SU-DHL-6 (cell line): ENCODE measurements at regions not wholly inside any gene's neighbourhood (a gene's known extent, or its start where the extent isn't known, plus 50 kb on each side); places are given as distances from the start of the nearest gene placed in this dataset.

ENCODE experiments used
- H2AFZ ChIP-seq: fragments of 200-600 bp; sonication (generic); 2 replicates; pipeline ENCODE4 v1.6.1; 2014; ENCODE audit warnings: low read depth, mild to moderate bottlenecking, moderate library complexity, mixed read lengths, antibody characterized with exemption, low read length; ENCODE audit not compliant: severe bottlenecking
- H3F3A ChIP-seq: fragments of 200-600 bp; shearing (Covaris generic); 2 replicates; pipeline ENCODE4 v1.6.0; 2016; ENCODE audit warnings: antibody characterized with exemption, mild to moderate bottlenecking; ENCODE audit not compliant: insufficient read depth
- H3K27ac ChIP-seq: fragments of 200-600 bp; sonication (generic); 2 replicates; pipeline ENCODE4 v1.5.1; 2016; ENCODE audit warnings: low read depth, mild to moderate bottlenecking, low read length, moderate library complexity, mixed read lengths
- H3K27me3 ChIP-seq: fragments of 200-600 bp; sonication (generic), shearing (Covaris generic); 2 replicates; pipeline ENCODE4 v1.6.0; 2014; ENCODE audit warnings: mild to moderate bottlenecking, low read length
- H3K36me3 ChIP-seq: fragments of 200-600 bp; sonication (generic); 2 replicates; pipeline ENCODE4 v1.6.1; 2014; ENCODE audit warnings: mild to moderate bottlenecking, low read length, mixed read lengths
- H3K4me2 ChIP-seq: fragments of 300-600, 200-600 bp; shearing (Covaris generic), sonication (generic); 2 replicates; pipeline ENCODE4 v1.6.0; 2014; ENCODE audit warnings: low read length, low read depth, mild to moderate bottlenecking; ENCODE audit not compliant: poor library complexity, severe bottlenecking
- H3K4me3 ChIP-seq: fragments of 200-600 bp; sonication (generic); 2 replicates; pipeline ENCODE4 v1.5.1; 2014; ENCODE audit warnings: antibody characterized with exemption, low read length, mild to moderate bottlenecking, mixed read lengths; ENCODE audit not compliant: insufficient read depth, poor library complexity, severe bottlenecking
- H3K79me2 ChIP-seq: fragments of 200-600 bp; sonication (generic); 2 replicates; pipeline ENCODE4 v1.6.1; 2014; ENCODE audit warnings: mild to moderate bottlenecking, low read length, moderate library complexity; ENCODE audit not compliant: insufficient read depth
- H3K9ac ChIP-seq: fragments of 200-600 bp; sonication (generic); 2 replicates; pipeline ENCODE4 v1.7.0; 2014; ENCODE audit warnings: mild to moderate bottlenecking, low read length
- H3K9me2 ChIP-seq: fragments of 200-600 bp; sonication (generic); replicated peaks from 2 replicates; pipeline ENCODE4 v1.6.1; 2014; ENCODE audit warnings: low read length; ENCODE audit not compliant: insufficient read depth
- H3K9me3 ChIP-seq: fragments of 200-600 bp; sonication (generic); 2 replicates; pipeline ENCODE4 v1.6.1; 2014; ENCODE audit warnings: low read length, mixed read lengths; ENCODE audit not compliant: insufficient read depth
- H4K20me1 ChIP-seq: fragments of 200-600 bp; sonication (generic); 2 replicates; pipeline ENCODE4 v1.6.1; 2014; ENCODE audit warnings: low read depth, mild to moderate bottlenecking, antibody characterized with exemption, low read length, moderate library complexity, mixed read lengths
- CTCF ChIP-seq: fragments of 200-600 bp; sonication (generic); IDR thresholded peaks from one replicate; pipeline ENCODE4 v1.5.1; 2017; ENCODE audit warnings: antibody characterized with exemption, mild to moderate bottlenecking, low read length, moderate library complexity; ENCODE audit not compliant: insufficient read depth, poor library complexity, severe bottlenecking
- EZH2phosphoT487 ChIP-seq: fragments of 200-600 bp; sonication (generic), shearing (Covaris generic); conservative IDR thresholded peaks from 2 replicates; pipeline ENCODE4 v1.6.1; 2018; ENCODE audit warnings: mild to moderate bottlenecking, antibody characterized with exemption, low read length, moderate library complexity, mixed read lengths

DNA sequence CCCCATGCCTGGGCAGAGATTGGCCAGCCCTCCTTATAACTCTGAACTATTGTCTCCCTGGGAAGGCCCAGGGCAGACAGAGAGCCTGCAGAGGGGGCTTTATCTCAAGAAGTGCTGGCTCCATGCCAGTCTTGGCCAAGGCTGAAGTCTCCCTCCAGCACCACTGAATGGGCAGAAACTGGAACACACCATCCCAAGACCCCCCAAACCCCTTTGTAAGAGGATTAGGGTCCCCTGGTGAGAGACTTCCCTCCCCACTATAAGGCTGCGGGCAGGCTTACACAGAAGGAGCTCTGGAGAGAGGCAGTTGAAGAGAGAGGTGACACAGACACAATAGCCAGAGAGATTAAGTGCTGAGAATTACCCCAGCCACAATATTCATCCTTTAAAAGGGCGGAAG, 97.2 kb downstream of the NAV1 start:
- H3K4me2 ChIP-seq, result no peak overlapping the region
- no peak overlapping the region for H3K4me3 ChIP-seq
- no peaks in the 10 kb centered on the region for H3K27me3 ChIP-seq
- H3K27ac ChIP-seq, result no peak overlapping the region
- TF ChIP-seq CTCF, result no peak
- TF ChIP-seq EZH2phosphoT487, result no peak
- H3K36me3 ChIP-seq, result no peaks in the 10 kb centered on the region
- H3K9ac ChIP-seq, result no peak overlapping the region
- H3K9me3 ChIP-seq, result no peaks in the 10 kb centered on the region
- no peaks in the 10 kb centered on the region for H3F3A ChIP-seq
- H3K79me2 ChIP-seq, result no peaks in the 10 kb centered on the region
- no peak overlapping the region for H2AFZ ChIP-seq
- H3K9me2 ChIP-seq, result no peaks in the 10 kb centered on the region
- no peaks in the 10 kb centered on the region for H4K20me1 ChIP-seq

DNA sequence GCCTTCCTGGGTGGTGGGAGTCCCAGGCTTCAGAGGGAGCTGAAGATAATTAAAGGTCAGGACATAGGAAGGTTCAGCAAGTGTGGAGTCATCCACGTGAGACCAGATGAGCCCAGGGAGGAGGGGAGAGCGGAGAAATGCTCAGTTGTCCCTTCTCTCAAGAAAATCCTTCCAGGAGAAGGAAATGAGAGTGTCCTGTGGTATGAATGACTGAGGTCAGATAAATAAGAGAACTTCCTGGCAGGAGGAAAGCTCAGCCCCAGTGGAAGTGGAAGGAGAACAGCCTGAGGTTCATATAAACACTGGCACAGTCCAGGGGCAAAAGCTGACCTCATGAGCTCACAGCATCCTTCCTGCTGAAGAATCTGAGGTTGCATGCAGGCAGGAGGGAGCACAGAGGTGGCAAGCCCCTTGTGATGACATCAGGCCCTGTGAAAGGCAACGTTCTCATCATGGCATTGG, 97.6 kb downstream of the NAV1 start:
- Histone ChIP-seq H3K79me2 (no peaks in the 10 kb centered on the region), H3K27me3 (no peaks in the 10 kb centered on the region), H3K9ac (no peak overlapping the region), H3K36me3 (no peaks in the 10 kb centered on the region), H3F3A (no peaks in the 10 kb centered on the region), H4K20me1 (no peaks in the 10 kb centered on the region), H3K4me2 (no peak overlapping the region), H3K4me3 (no peak overlapping the region), H3K27ac (no peak overlapping the region), H2AFZ (no peak overlapping the region), H3K9me3 (no peaks in the 10 kb centered on the region), H3K9me2 (no peaks in the 10 kb centered on the region)
- TF ChIP-seq EZH2phosphoT487 (no peak), CTCF (no peak)

DNA sequence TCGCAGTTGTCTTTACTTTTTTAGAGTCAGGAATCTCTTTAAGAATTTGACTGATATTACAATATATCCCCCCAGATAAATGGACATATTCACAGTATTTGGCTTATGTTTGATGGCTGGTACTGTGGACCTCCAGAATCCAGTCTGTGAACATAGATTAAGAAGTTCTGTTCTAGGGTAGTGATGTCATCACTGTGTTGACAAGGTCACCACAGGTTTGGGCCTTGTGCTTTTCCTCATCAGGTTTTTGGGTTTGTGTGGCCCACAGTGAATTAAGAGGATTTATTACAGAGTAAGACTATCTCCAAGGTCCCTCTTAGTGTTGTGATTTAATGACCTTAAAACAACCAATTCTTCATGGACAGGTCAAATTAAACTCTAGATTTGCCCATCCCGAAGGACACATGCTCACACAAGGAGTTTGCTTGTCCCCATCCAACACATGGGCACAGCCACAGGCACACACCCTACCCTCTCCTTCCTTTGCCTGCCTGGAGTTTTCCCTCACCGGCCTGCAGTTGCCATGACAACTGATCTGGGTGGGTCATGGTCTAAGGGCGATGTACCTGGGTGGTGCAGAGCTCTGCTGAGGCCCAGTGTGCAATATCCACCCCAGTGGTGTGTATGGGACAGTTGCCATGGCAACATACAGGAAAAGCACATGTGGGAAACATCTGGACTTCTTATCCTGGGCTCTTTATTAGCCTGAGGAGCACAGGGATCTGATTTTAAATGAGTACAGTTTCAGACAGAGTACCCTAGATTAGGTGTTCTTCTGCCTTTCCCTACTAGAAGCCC, 98.6 kb downstream of the NAV1 start:
- H3K9me3 ChIP-seq, result no peaks in the 10 kb centered on the region
- no peaks in the 10 kb centered on the region for H3K9me2 ChIP-seq
- TF ChIP-seq CTCF, result no peak
- no peak for TF ChIP-seq EZH2phosphoT487
- no peak overlapping the region for H3K9ac ChIP-seq
- no peaks in the 10 kb centered on the region for H3K36me3 ChIP-seq
- no peak overlapping the region for H3K4me2 ChIP-seq
- no peak overlapping the region for H2AFZ ChIP-seq
- no peaks in the 10 kb centered on the region for H3K27me3 ChIP-seq
- H3K4me3 ChIP-seq, result no peak overlapping the region
- H3F3A ChIP-seq, result no peaks in the 10 kb centered on the region
- H3K79me2 ChIP-seq, result no peaks in the 10 kb centered on the region
- H3K27ac ChIP-seq, result no peak overlapping the region
- H4K20me1 ChIP-seq, result no peaks in the 10 kb centered on the region
